Spleen (tissue), 7 donors: ENCODE measurements at regions not wholly inside any gene's neighbourhood (a gene's known extent, or its start where the extent isn't known, plus 50 kb on each side); places are given as distances from the start of the nearest gene placed in this dataset.

Experiments
- POLR2A ChIP-seq, 3 donors: fragments of 450-650 bp; IDR thresholded peaks; one replicate each; pipeline ENCODE4 v1.5.1; 2017; ENCODE audit warnings: antibody characterized with exemption in 3 of 3, mild to moderate bottlenecking in 1 of 3
- TF ChIP-seq, protein P1 (sequence below), 11 experiments: fragments of 200-600 bp in 7 of 11; fragments of 450-650 bp in 4 of 11; sonication (generic) in 4 of 11; IDR thresholded peaks in 8 of 11; conservative IDR thresholded peaks in 3 of 11; 1 replicate in 7 of 11; 2 replicates in 4 of 11; pipeline versions ENCODE4 v1.4.0 to v1.8.0; 2016 to 2021; ENCODE audit warnings: antibody characterized with exemption in 11 of 11, inconsistent platforms in 4 of 11, mild to moderate bottlenecking in 1 of 11
- donor health status: DM: no; HTN: no; CAD: no; lungs with moderate emphysema.
- donor health status: DM: no; HTN: no; CAD: no.
- donor health status: DM: no; HTN: no; CAD: no.

DNA sequence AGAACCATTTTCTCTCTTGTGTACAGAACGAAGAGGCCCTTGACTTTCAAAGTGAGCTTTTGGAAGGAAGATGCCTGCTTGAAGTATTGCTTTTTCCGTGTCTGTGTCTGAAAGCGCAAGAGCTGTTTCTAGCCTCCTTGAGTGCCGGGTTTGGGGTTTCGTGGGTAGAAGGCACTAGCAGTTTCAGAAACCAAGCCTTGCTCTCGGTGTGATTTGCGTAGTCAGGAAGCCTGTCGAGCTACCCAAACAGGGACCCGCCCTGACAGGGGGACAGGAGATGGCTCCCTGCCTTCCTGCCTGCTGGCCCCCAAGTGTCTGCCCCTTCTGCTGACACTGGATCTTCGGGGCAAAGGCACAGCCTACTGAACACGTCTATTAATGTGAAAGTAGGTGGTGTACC lies 322.0 kb downstream of the MAF start:
- TF ChIP-seq, protein P1, sequence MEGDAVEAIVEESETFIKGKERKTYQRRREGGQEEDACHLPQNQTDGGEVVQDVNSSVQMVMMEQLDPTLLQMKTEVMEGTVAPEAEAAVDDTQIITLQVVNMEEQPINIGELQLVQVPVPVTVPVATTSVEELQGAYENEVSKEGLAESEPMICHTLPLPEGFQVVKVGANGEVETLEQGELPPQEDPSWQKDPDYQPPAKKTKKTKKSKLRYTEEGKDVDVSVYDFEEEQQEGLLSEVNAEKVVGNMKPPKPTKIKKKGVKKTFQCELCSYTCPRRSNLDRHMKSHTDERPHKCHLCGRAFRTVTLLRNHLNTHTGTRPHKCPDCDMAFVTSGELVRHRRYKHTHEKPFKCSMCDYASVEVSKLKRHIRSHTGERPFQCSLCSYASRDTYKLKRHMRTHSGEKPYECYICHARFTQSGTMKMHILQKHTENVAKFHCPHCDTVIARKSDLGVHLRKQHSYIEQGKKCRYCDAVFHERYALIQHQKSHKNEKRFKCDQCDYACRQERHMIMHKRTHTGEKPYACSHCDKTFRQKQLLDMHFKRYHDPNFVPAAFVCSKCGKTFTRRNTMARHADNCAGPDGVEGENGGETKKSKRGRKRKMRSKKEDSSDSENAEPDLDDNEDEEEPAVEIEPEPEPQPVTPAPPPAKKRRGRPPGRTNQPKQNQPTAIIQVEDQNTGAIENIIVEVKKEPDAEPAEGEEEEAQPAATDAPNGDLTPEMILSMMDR (IDR thresholded peaks at IDR 0.05 in 8 of 11, conservative IDR thresholded peaks at IDR 0.05 in 3 of 11), result no peak
- no peak for TF ChIP-seq POLR2A (IDR thresholded peaks at IDR 0.05)
